ENCODE measurements at regions not wholly inside any gene's neighbourhood (a gene's known extent, or its start where the extent isn't known, plus 50 kb on each side); places are given as distances from the start of the nearest gene placed in this dataset.

GRCh38 chr3:178019645-178020044 is 516.6 kb upstream of the KCNMB2 start:
- Histone ChIP-seq H3K4me3 (ENCODE audit: low read length) (no peak overlapping the region), H3K4me2 (ENCODE audit: low read length) (no peak overlapping the region), H4K20me1 (ENCODE audit: low read length) (no peaks in the 10 kb centered on the region), H3K27ac (ENCODE audit: low read length) (no peak overlapping the region), H3K9me2 (replicated peaks; ENCODE audit: low read length) (no peaks in the 10 kb centered on the region), H3F3A (ENCODE audit: low read length, unreplicated experiment) (no peaks in the 10 kb centered on the region), H3K79me2 (ENCODE audit: low read length) (no peaks in the 10 kb centered on the region), H3K4me1 (ENCODE audit: insufficient read depth, low read length) (no peaks in the 10 kb centered on the region), H2AFZ (ENCODE audit: low read length) (no peak overlapping the region), H3K27me3 (ENCODE audit: low read length) (no peaks in the 10 kb centered on the region), H3K36me3 (ENCODE audit: low read depth, low read length) (no peaks in the 10 kb centered on the region), H3K9me3 (ENCODE audit: low read length) (no peaks in the 10 kb centered on the region), H3K9ac (ENCODE audit: low read length) (no peak overlapping the region)
- ATAC-seq (no peak), DNase-seq (no peak)
- TF ChIP-seq CTCF (conservative IDR thresholded peaks at IDR 0.05; ENCODE audit: low read depth, low read length) = no peak
- TF ChIP-seq EZH2phosphoT487 (IDR thresholded peaks at IDR 0.05; ENCODE audit: borderline replicate concordance, low read length) = no peak
- no peak for TF ChIP-seq EZH2 (IDR thresholded peaks at IDR 0.05; ENCODE audit: low read length, unreplicated experiment)
- ChIA-PET CTCF (no interaction called here), POLR2A (ENCODE audit: unreplicated experiment) (no interaction called here)
- BruUV-seq (replicated peaks) = no TSS peak
- intact Hi-C loops (cut with micrococcal nuclease) = no loop called here

- Histone ChIP-seq H2AFZ (ENCODE audit: low read length) (no peak overlapping the region), H3K9ac (ENCODE audit: low read length) (no peak overlapping the region), H3K27ac (ENCODE audit: low read length) (no peak overlapping the region), H3K36me3 (ENCODE audit: low read depth, low read length) (no peaks in the 10 kb centered on the region), H3K9me3 (ENCODE audit: low read length) (no peaks in the 10 kb centered on the region), H3K79me2 (ENCODE audit: low read length) (no peaks in the 10 kb centered on the region), H3K27me3 (ENCODE audit: low read length) (no peaks in the 10 kb centered on the region), H3K4me1 (ENCODE audit: insufficient read depth, low read length) (no peaks in the 10 kb centered on the region), H3K9me2 (replicated peaks; ENCODE audit: low read length) (no peaks in the 10 kb centered on the region), H3F3A (ENCODE audit: low read length, unreplicated experiment) (no peaks in the 10 kb centered on the region), H3K4me3 (ENCODE audit: low read length) (no peak overlapping the region), H4K20me1 (ENCODE audit: low read length) (no peaks in the 10 kb centered on the region), H3K4me2 (ENCODE audit: low read length) (no peak overlapping the region)
- no peak for TF ChIP-seq EZH2 (IDR thresholded peaks at IDR 0.05; ENCODE audit: low read length, unreplicated experiment)
- no peak for TF ChIP-seq CTCF (conservative IDR thresholded peaks at IDR 0.05; ENCODE audit: low read depth, low read length)
- no peak for TF ChIP-seq EZH2phosphoT487 (IDR thresholded peaks at IDR 0.05; ENCODE audit: borderline replicate concordance, low read length)
- ATAC-seq = no peak
- no peak for DNase-seq
- BruUV-seq (replicated peaks) = no TSS peak
- intact Hi-C loops (cut with micrococcal nuclease) = no loop called here
- CTCF ChIA-PET = no interaction called here
- POLR2A ChIA-PET (ENCODE audit: unreplicated experiment) = no interaction called here
Measured at GRCh38 chr3:178022599-178022998, 513.6 kb upstream of the KCNMB2 start.

DNA sequence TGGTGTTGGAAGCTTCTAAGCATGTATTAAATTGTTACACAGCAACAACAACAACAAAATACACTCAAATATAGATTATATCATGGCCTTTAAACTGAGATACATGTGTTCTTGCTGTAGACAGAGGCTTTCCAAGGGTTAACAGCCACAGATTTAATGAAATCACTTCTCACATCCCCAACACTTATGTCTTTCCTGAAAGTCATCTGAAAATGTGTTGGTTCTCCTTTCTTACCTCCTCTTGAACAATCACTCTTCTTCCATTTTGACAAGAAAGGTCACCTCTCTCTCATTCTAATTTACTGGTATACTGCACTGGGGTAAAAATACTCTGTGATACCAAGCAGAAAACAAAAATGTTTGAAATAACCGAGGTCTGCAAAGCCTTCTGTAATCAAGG is 507.3 kb upstream of the KCNMB2 start:
- no peaks in the 10 kb centered on the region for H3K79me2 ChIP-seq (ENCODE audit: low read length)
- BruUV-seq (replicated peaks) = no TSS peak
- no peaks in the 10 kb centered on the region for H3K9me3 ChIP-seq (ENCODE audit: low read length)
- H2AFZ ChIP-seq (ENCODE audit: low read length) = no peak overlapping the region
- H3K27me3 ChIP-seq (ENCODE audit: low read length) = no peaks in the 10 kb centered on the region
- TF ChIP-seq CTCF (conservative IDR thresholded peaks at IDR 0.05; ENCODE audit: low read depth, low read length) (no peak), EZH2phosphoT487 (IDR thresholded peaks at IDR 0.05; ENCODE audit: borderline replicate concordance, low read length) (no peak), EZH2 (IDR thresholded peaks at IDR 0.05; ENCODE audit: low read length, unreplicated experiment) (no peak)
- intact Hi-C loops (cut with micrococcal nuclease) = no loop called here
- H3K36me3 ChIP-seq (ENCODE audit: low read depth, low read length) = no peaks in the 10 kb centered on the region
- POLR2A ChIA-PET (ENCODE audit: unreplicated experiment) = no interaction called here
- ATAC-seq (no peak), DNase-seq (no peak)
- H3K27ac ChIP-seq (ENCODE audit: low read length) = no peak overlapping the region
- no peak overlapping the region for H3K4me3 ChIP-seq (ENCODE audit: low read length)
- no peak overlapping the region for H3K9ac ChIP-seq (ENCODE audit: low read length)
- no peaks in the 10 kb centered on the region for H3K4me1 ChIP-seq (ENCODE audit: insufficient read depth, low read length)
- H3K4me2 ChIP-seq (ENCODE audit: low read length) = no peak overlapping the region
- H3K9me2 ChIP-seq (replicated peaks; ENCODE audit: low read length) = no peaks in the 10 kb centered on the region
- H4K20me1 ChIP-seq (ENCODE audit: low read length) = no peaks in the 10 kb centered on the region
- CTCF ChIA-PET = no interaction called here
- no peaks in the 10 kb centered on the region for H3F3A ChIP-seq (ENCODE audit: low read length, unreplicated experiment)

Measured in PC-3 (cell line).